PC-9 (cell line): ENCODE measurements at regions not wholly inside any gene's neighbourhood (a gene's known extent, or its start where the extent isn't known, plus 50 kb on each side); places are given as distances from the start of the nearest gene placed in this dataset.

ENCODE experiments used
- BruUV-seq: library from RNA; stranded (reverse); fragments of 400-500 nt; replicated peaks from 2 replicates; lab custom pipeline; 2021; lab: Mats Ljungman, UMichigan
- CTCF ChIA-PET: fragments of 300-600 bp; sonication (Branson Sonifier 250); formaldehyde crosslinking; loops from one replicate; lab custom pipeline; 2022; ENCODE audit warnings: antibody characterized with exemption; lab: Charles Lee
- POLR2A ChIA-PET: fragments of 300-600 bp; sonication (Branson Sonifier 250); formaldehyde crosslinking; loops from one replicate; lab custom pipeline; 2022; ENCODE audit warnings: antibody characterized with exemption; ENCODE audit not compliant: unreplicated experiment; lab: Charles Lee
- DNase-seq, 2 experiments: peaks; one replicate each; pipeline versions ENCODE4 v3.0.0 to v3.0.0-alpha.2; 2015 to 2022; ENCODE audit warnings: mixed read lengths in 1 of 2
- H2AFZ ChIP-seq: fragments of 200-600 bp; sonication (generic); 2 replicates; pipeline ENCODE4 v1.8.1; 2017; ENCODE audit warnings: antibody characterized with exemption
- H3F3A ChIP-seq: fragments of 200-600 bp; sonication (generic); 2 replicates; pipeline ENCODE4 v1.8.1; 2017; ENCODE audit warnings: antibody characterized with exemption, mild to moderate bottlenecking, low read depth; ENCODE audit not compliant: insufficient read depth
- H3K27ac ChIP-seq: fragments of 200-600 bp; sonication (generic); 2 replicates; pipeline ENCODE4 v1.6.1; 2016; ENCODE audit warnings: mixed run types
- H3K27me3 ChIP-seq: fragments of 200-600 bp; sonication (generic); 2 replicates; pipeline ENCODE4 v1.6.1; 2016; ENCODE audit warnings: low read depth, mixed run types; ENCODE audit not compliant: insufficient read depth
- H3K36me3 ChIP-seq: fragments of 200-600 bp; sonication (generic); 2 replicates; pipeline ENCODE4 v1.6.1; 2016; ENCODE audit warnings: low read depth, mixed run types
- H3K4me1 ChIP-seq: fragments of 200-600 bp; sonication (generic); replicated peaks from 2 replicates; pipeline ENCODE4 v1.6.1; 2016; ENCODE audit warnings: mixed run types; ENCODE audit not compliant: insufficient read depth
- H3K4me2 ChIP-seq: fragments of 200-600 bp; sonication (generic); 2 replicates; pipeline ENCODE4 v1.6.1; 2017; ENCODE audit warnings: mixed run types
- H3K4me3 ChIP-seq: fragments of 200-600 bp; sonication (generic); 2 replicates; pipeline ENCODE4 v1.6.1; 2016; ENCODE audit warnings: mixed run types
- H3K79me2 ChIP-seq: fragments of 200-600 bp; sonication (generic); 2 replicates; pipeline ENCODE4 v1.6.1; 2017; ENCODE audit warnings: low read depth, mixed run types
- H3K9me2 ChIP-seq: fragments of 200-600 bp; sonication (generic); 2 replicates; pipeline ENCODE4 v1.8.1; 2017; ENCODE audit warnings: mild to moderate bottlenecking; ENCODE audit not compliant: insufficient read depth
- H3K9me3 ChIP-seq: fragments of 200-600 bp; sonication (generic); 2 replicates; pipeline ENCODE4 v1.8.1; 2016; ENCODE audit warnings: low read depth; ENCODE audit not compliant: insufficient read depth
- H4K20me1 ChIP-seq: fragments of 200-600 bp; sonication (generic); 2 replicates; pipeline ENCODE4 v1.8.1; 2017; ENCODE audit not compliant: insufficient read depth
- CTCF ChIP-seq: fragments of 200-600 bp; sonication (generic); conservative IDR thresholded peaks from 2 replicates; pipeline ENCODE4 v1.6.1; 2017; ENCODE audit warnings: mixed run types, antibody characterized with exemption, mild to moderate bottlenecking, moderate library complexity
- EZH2 ChIP-seq: fragments of 200-600 bp; sonication (generic); IDR thresholded peaks from 2 replicates; pipeline ENCODE4 v1.8.0; 2017; ENCODE audit warnings: antibody characterized with exemption, low read depth
- intact Hi-C: fragments of 100-400 bp; cut with micrococcal nuclease; formaldehyde crosslinking; loops from one replicate; pipeline ENCODE4 v1.10.0; 2022; ENCODE audit not compliant: unreplicated experiment

- no peak for DNase-seq
- Histone ChIP-seq H3K79me2 (no peaks in the 10 kb centered on the region), H3K27ac (no peak overlapping the region), H3K27me3 (peaks cover 9% of the 10 kb centered on the region; the same call in 1 of the 2 replicates), H3K4me3 (no peak overlapping the region), H3K9me3 (no peaks in the 10 kb centered on the region), H3K4me1 (no peaks in the 10 kb centered on the region), H2AFZ (no peak overlapping the region), H4K20me1 (no peaks in the 10 kb centered on the region), H3K9me2 (no peaks in the 10 kb centered on the region), H3F3A (no peaks in the 10 kb centered on the region), H3K4me2 (no peak overlapping the region), H3K36me3 (no peaks in the 10 kb centered on the region)
- ChIA-PET POLR2A (no interaction called here), CTCF (no interaction called here)
- TF ChIP-seq EZH2 (no peak), CTCF (no peak)
- BruUV-seq, result no TSS peak
- intact Hi-C loops, result no loop called here
These were observed 588.5 kb downstream of the VRK1 start for GRCh38 chr14:97385727-97386126.

GRCh38 chr14:97387252-97387874, 590.2 kb downstream of the VRK1 start:
- TF ChIP-seq EZH2, result no peak
- no peak for TF ChIP-seq CTCF
- CTCF ChIA-PET, result no interaction called here
- Histone ChIP-seq H3K36me3 (no peaks in the 10 kb centered on the region), H3K4me3 (no peak overlapping the region), H4K20me1 (no peaks in the 10 kb centered on the region), H3K4me1 (no peaks in the 10 kb centered on the region), H2AFZ (no peak overlapping the region), H3K4me2 (no peak overlapping the region), H3K27me3 (peaks cover 9% of the 10 kb centered on the region; the same call in 1 of the 2 replicates), H3K79me2 (no peaks in the 10 kb centered on the region), H3K27ac (no peak overlapping the region), H3F3A (no peaks in the 10 kb centered on the region), H3K9me3 (no peaks in the 10 kb centered on the region), H3K9me2 (no peaks in the 10 kb centered on the region)
- no TSS peak for BruUV-seq
- intact Hi-C loops, result no loop called here
- POLR2A ChIA-PET, result no interaction called here
- no peak for DNase-seq

GRCh38 chr14:97388408-97388807, 591.2 kb downstream of the VRK1 start:
- Histone ChIP-seq H3K27me3 (peaks cover 11% of the 10 kb centered on the region; the same call in 1 of the 2 replicates), H2AFZ (no peak overlapping the region), H4K20me1 (no peaks in the 10 kb centered on the region), H3F3A (no peaks in the 10 kb centered on the region), H3K79me2 (no peaks in the 10 kb centered on the region), H3K9me3 (no peaks in the 10 kb centered on the region), H3K4me2 (no peak overlapping the region), H3K36me3 (no peaks in the 10 kb centered on the region), H3K4me1 (no peaks in the 10 kb centered on the region), H3K9me2 (no peaks in the 10 kb centered on the region), H3K4me3 (no peak overlapping the region), H3K27ac (no peak overlapping the region)
- DNase-seq, result no peak
- POLR2A ChIA-PET, result no interaction called here
- TF ChIP-seq CTCF (no peak), EZH2 (no peak)
- no TSS peak for BruUV-seq
- CTCF ChIA-PET, result no interaction called here
- intact Hi-C loops, result no loop called here
